GM23338 (cell line): ENCODE measurements at regions not wholly inside any gene's neighbourhood (a gene's known extent, or its start where the extent isn't known, plus 50 kb on each side); places are given as distances from the start of the nearest gene placed in this dataset. TPM values are rescaled to one million over a fixed set of nuclear protein-coding genes. Genes with fewer than 3 reads are reported as not detected.

Experiments
- small RNA-seq: library from RNA; depleted of rRNA; stranded (forward); fragments of <200 nt; gene quantifications from one replicate; pipeline ENCODE3, GENCODE V24; 2014; ENCODE audit warnings: low replicate concordance

Small RNAs in the stretch of these regions (small RNA-seq; reads per million reads assigned to genes)
- not detected for gene RN7SKP21
